GM12864 (cell line): ENCODE measurements at regions not wholly inside any gene's neighbourhood (a gene's known extent, or its start where the extent isn't known, plus 50 kb on each side); places are given as distances from the start of the nearest gene placed in this dataset.

ENCODE experiments used
- DNase-seq: peaks from one replicate; pipeline ENCODE4 v3.0.0-alpha.2; 2011; ENCODE audit warnings: low read depth
- H3K4me3 ChIP-seq: 2 replicates; pipeline ENCODE4 v1.5.1; 2011; ENCODE audit warnings: mild to moderate bottlenecking, low read depth, low read length, control low read depth
- TF ChIP-seq, protein P1 (sequence below): IDR thresholded peaks from 2 replicates; pipeline ENCODE4 v1.5.1; 2011; ENCODE audit warnings: low read depth, mild to moderate bottlenecking, moderate library complexity, low read length, control low read depth, inconsistent platforms; ENCODE audit errors: missing control alignments

- no peak for DNase-seq
- TF ChIP-seq, protein P1, sequence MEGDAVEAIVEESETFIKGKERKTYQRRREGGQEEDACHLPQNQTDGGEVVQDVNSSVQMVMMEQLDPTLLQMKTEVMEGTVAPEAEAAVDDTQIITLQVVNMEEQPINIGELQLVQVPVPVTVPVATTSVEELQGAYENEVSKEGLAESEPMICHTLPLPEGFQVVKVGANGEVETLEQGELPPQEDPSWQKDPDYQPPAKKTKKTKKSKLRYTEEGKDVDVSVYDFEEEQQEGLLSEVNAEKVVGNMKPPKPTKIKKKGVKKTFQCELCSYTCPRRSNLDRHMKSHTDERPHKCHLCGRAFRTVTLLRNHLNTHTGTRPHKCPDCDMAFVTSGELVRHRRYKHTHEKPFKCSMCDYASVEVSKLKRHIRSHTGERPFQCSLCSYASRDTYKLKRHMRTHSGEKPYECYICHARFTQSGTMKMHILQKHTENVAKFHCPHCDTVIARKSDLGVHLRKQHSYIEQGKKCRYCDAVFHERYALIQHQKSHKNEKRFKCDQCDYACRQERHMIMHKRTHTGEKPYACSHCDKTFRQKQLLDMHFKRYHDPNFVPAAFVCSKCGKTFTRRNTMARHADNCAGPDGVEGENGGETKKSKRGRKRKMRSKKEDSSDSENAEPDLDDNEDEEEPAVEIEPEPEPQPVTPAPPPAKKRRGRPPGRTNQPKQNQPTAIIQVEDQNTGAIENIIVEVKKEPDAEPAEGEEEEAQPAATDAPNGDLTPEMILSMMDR: no peak
- no peak overlapping the region for H3K4me3 ChIP-seq
Observed at GRCh38 chr16:65494609-65495008, 372.7 kb upstream of the CDH11 start.

DNA sequence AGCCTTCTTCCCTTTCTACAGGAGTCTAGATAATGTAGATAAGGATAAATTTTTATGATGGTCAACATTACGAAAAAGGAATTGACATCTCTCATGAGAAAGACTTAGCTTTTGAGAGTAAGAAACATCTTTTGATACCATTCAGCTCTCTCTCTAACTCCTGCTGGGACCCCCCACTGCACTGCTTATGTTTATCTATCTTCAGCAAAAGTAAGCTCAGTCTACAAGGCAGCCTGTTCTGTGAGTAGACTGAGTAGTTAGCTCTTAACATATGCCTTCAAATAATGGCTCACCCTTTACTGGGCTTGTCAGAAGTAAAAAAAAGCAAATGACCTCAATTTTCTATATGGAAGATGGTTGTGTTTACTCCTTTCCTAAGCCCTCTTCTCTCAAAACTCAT, 372.2 kb upstream of the CDH11 start:
- no peak overlapping the region for H3K4me3 ChIP-seq
- no peak for DNase-seq
- TF ChIP-seq, protein P1: no peak

GRCh38 chr16:65490286-65490685, 368.4 kb upstream of the CDH11 start:
- TF ChIP-seq, protein P1: no peak
- no peak for DNase-seq
- no peak overlapping the region for H3K4me3 ChIP-seq

GRCh38 chr16:65489531-65490023, 367.7 kb upstream of the CDH11 start:
- no peak overlapping the region for H3K4me3 ChIP-seq
- no peak for DNase-seq
- TF ChIP-seq, protein P1: no peak

DNA sequence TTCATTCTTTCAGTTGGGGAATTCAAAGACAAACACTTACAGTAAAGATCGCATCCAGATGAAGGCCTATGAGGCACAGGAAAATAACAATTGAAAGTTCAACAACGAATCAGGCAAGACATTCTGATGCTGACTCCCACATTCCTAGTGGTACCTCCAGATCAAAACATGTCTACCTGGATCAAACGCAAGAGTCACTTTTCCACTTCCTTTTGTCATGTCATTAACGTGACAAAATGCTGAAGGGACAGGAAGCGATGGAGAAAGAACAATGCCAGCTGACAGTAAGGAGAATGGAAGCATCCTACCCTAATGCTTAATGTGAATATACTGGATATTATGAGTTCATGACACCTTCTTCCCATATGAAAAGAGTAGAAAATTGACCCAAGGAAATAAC, 365.4 kb upstream of the CDH11 start:
- H3K4me3 ChIP-seq: no peak overlapping the region
- TF ChIP-seq, protein P1: no peak
- DNase-seq: no peak

GRCh38 chr16:65481956-65482355, 360.1 kb upstream of the CDH11 start:
- TF ChIP-seq, protein P1: no peak
- no peak overlapping the region for H3K4me3 ChIP-seq
- DNase-seq: no peak

DNA sequence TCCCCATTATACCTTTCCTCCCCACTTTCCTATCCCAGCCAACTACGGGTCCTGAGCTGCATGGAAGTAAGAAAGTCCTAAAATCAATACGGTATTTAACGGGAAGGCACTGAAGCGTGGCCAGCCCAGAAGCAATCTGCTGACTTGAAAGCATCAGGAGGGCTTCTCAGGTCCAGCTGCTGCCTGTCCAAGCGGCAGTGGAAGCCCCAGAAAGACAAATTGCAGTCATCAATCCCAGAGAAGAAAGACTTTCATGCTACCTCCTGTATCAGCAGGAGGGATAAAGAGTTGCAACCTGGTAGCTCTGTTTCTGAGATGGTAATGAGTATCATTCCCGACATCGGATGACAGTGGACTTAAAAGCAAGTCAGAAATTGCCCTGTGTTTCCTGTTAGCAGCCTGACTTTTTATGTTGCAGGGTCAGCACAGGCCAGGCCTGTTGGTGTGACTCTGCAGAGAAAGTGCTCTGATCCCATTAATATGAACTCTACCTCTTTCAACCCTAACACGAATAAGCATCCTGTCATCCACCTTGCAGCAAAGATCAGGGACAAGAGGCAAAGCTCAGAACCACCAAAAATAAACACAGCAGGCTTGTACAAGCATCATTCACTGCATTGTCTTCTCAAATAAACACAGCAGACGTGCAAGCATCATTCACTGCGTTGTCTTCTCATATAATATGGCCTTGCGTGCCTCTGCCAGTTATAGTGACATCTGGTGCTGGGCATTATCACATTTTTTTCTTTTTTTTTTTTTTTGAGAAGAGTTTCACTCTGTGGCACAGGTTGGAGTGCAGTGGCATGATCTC, 358.6 kb upstream of the CDH11 start:
- DNase-seq: no peak
- TF ChIP-seq, protein P1: no peak
- no peak overlapping the region for H3K4me3 ChIP-seq
